OCI-LY7 (cell line): ENCODE measurements at regions not wholly inside any gene's neighbourhood (a gene's known extent, or its start where the extent isn't known, plus 50 kb on each side); places are given as distances from the start of the nearest gene placed in this dataset.

Experiments
- BruUV-seq: library from RNA; stranded (reverse); fragments of 400-500 nt; replicated peaks from 2 replicates; lab custom pipeline; 2021; lab: Mats Ljungman, UMichigan
- CTCF ChIA-PET: fragments of 300-600 bp; sonication (Branson Sonifier 250); formaldehyde crosslinking; loops from one replicate; lab custom pipeline; 2022; ENCODE audit warnings: antibody characterized with exemption; ENCODE audit not compliant: unreplicated experiment; lab: Charles Lee
- POLR2A ChIA-PET: fragments of 300-600 bp; sonication (Branson Sonifier 250); formaldehyde crosslinking; loops from one replicate; lab custom pipeline; 2022; ENCODE audit warnings: antibody characterized with exemption; lab: Charles Lee
- DNase-seq: peaks from one replicate; pipeline ENCODE4 v3.0.0-alpha.2; 2015; ENCODE audit warnings: low spot score
- H2AFZ ChIP-seq: fragments of 200-600 bp; sonication (generic), shearing (Covaris generic); 2 replicates; pipeline ENCODE4 v1.6.1; 2014; ENCODE audit warnings: mild to moderate bottlenecking, antibody characterized with exemption, low read length, moderate library complexity
- H3K27ac ChIP-seq: fragments of 200-600 bp; sonication (generic); 2 replicates; pipeline ENCODE4 v1.5.1; 2014; ENCODE audit warnings: mixed run types, low read depth, mild to moderate bottlenecking, moderate library complexity, low read length, inconsistent platforms; ENCODE audit not compliant: poor library complexity, severe bottlenecking
- H3K36me3 ChIP-seq: fragments of 200-600 bp; sonication (generic); 2 replicates; pipeline ENCODE4 v1.6.1; 2014; ENCODE audit warnings: mild to moderate bottlenecking, antibody characterized with exemption, low read length, moderate library complexity, mixed read lengths; ENCODE audit not compliant: insufficient read depth
- H3K4me1 ChIP-seq: fragments of 200-600 bp; sonication (generic); 2 replicates; pipeline ENCODE4 v1.5.1; 2014; ENCODE audit warnings: mild to moderate bottlenecking, low read length; ENCODE audit not compliant: insufficient read depth, poor library complexity, severe bottlenecking
- H3K4me2 ChIP-seq: fragments of 200-600 bp; sonication (generic); 2 replicates; pipeline ENCODE4 v1.6.1; 2014; ENCODE audit warnings: mild to moderate bottlenecking, low read length
- H3K4me3 ChIP-seq: fragments of 200-600 bp; sonication (generic); 2 replicates; pipeline ENCODE4 v1.5.1; 2014; ENCODE audit warnings: mild to moderate bottlenecking, low read depth, low read length; ENCODE audit not compliant: poor library complexity, severe bottlenecking
- H3K79me2 ChIP-seq: fragments of 200-600 bp; sonication (generic); 2 replicates; pipeline ENCODE4 v1.6.1; 2016; ENCODE audit warnings: low read depth, mild to moderate bottlenecking, low read length, moderate library complexity, mixed read lengths; ENCODE audit not compliant: insufficient read depth
- H3K9me2 ChIP-seq: fragments of 200-600 bp; sonication (generic); 2 replicates; pipeline ENCODE4 v1.6.1; 2016; ENCODE audit warnings: mild to moderate bottlenecking, low read length, mixed read lengths; ENCODE audit not compliant: insufficient read depth
- H3K9me3 ChIP-seq: fragments of 200-600 bp; sonication (generic); 2 replicates; pipeline ENCODE4 v1.6.1; 2014; ENCODE audit warnings: mild to moderate bottlenecking, mixed run types, low read length, mixed read lengths
- H4K20me1 ChIP-seq: fragments of 200-600 bp; sonication (generic); 2 replicates; pipeline ENCODE4 v1.6.1; 2014; ENCODE audit warnings: mild to moderate bottlenecking, antibody characterized with exemption, low read length, moderate library complexity, mixed read lengths; ENCODE audit not compliant: insufficient read depth
- EZH2phosphoT487 ChIP-seq: fragments of 200-600 bp; sonication (generic); IDR thresholded peaks from 2 replicates; pipeline ENCODE4 v1.6.1; 2018; ENCODE audit warnings: low read depth, borderline replicate concordance, mild to moderate bottlenecking, mixed run types, antibody characterized with exemption, low read length, moderate library complexity, mixed read lengths
- intact Hi-C: fragments of 100-400 bp; cut with micrococcal nuclease; formaldehyde crosslinking; loops from one replicate; pipeline ENCODE4 v1.10.0; 2022; ENCODE audit not compliant: unreplicated experiment
- TF ChIP-seq, protein P1 (sequence below): fragments of 200-600 bp; sonication (generic); conservative IDR thresholded peaks from 2 replicates; pipeline ENCODE4 v1.5.1; 2014; ENCODE audit warnings: mild to moderate bottlenecking, antibody characterized with exemption, low read length, moderate library complexity, mixed read lengths

DNA sequence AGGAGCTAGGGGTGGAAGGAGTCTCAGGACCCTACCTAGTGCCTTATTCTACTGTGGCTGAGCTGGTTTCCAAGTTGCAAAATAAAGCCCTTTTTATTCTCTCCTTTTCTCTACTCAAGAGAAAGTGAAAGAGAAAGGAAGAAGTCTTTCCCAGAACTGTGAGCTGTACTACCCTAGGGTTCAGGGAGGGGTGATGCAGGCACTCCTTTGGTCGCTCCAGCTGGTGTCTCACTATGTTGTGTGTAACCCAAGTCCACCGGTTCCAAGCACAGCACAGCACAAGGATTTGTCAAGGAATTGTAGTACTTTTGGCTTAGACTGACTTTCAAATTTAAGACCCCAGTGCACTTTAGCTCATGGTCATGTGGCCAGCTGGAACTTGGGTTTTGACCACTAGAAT is 1721.7 kb downstream of the OTOL1 start:
- ChIA-PET POLR2A (interaction anchor here (0.7 kb wide), 1 partner anchor 447 kb away, joined by 3 read pairs; no protein-coding TSS in a partner anchor), CTCF (no interaction called here)
- Histone ChIP-seq H3K79me2 (no peaks in the 10 kb centered on the region), H2AFZ (no peak overlapping the region), H3K36me3 (no peaks in the 10 kb centered on the region), H3K27ac (no peak overlapping the region), H4K20me1 (no peaks in the 10 kb centered on the region), H3K9me2 (no peaks in the 10 kb centered on the region), H3K9me3 (peaks cover 3% of the 10 kb centered on the region; the same call in 1 of the 2 replicates), H3K4me3 (no peak overlapping the region), H3K4me1 (no peaks in the 10 kb centered on the region), H3K4me2 (no peak overlapping the region)
- no peak for DNase-seq
- no peak for TF ChIP-seq EZH2phosphoT487
- TF ChIP-seq, protein P1, sequence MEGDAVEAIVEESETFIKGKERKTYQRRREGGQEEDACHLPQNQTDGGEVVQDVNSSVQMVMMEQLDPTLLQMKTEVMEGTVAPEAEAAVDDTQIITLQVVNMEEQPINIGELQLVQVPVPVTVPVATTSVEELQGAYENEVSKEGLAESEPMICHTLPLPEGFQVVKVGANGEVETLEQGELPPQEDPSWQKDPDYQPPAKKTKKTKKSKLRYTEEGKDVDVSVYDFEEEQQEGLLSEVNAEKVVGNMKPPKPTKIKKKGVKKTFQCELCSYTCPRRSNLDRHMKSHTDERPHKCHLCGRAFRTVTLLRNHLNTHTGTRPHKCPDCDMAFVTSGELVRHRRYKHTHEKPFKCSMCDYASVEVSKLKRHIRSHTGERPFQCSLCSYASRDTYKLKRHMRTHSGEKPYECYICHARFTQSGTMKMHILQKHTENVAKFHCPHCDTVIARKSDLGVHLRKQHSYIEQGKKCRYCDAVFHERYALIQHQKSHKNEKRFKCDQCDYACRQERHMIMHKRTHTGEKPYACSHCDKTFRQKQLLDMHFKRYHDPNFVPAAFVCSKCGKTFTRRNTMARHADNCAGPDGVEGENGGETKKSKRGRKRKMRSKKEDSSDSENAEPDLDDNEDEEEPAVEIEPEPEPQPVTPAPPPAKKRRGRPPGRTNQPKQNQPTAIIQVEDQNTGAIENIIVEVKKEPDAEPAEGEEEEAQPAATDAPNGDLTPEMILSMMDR, result no peak
- intact Hi-C loops, result no loop called here
- BruUV-seq, result no TSS peak

DNA sequence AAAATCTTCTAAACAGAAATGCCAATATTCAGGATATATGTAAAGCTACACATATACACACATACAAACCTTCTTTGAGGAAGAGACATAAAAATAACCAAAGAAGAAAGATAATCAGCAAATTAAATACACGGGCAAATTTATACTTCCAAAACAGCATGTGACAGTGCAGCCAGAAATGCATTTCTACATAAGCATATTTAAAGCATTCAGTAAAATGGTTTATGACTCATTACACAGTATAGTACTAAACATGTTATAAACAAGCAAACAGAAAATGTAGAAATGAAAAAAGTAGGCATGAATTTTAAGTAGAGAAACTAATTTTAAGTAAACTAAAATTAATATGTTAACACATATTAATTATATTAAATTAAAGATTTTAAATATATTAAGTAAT is 1717.2 kb downstream of the OTOL1 start:
- BruUV-seq, result no TSS peak

DNA sequence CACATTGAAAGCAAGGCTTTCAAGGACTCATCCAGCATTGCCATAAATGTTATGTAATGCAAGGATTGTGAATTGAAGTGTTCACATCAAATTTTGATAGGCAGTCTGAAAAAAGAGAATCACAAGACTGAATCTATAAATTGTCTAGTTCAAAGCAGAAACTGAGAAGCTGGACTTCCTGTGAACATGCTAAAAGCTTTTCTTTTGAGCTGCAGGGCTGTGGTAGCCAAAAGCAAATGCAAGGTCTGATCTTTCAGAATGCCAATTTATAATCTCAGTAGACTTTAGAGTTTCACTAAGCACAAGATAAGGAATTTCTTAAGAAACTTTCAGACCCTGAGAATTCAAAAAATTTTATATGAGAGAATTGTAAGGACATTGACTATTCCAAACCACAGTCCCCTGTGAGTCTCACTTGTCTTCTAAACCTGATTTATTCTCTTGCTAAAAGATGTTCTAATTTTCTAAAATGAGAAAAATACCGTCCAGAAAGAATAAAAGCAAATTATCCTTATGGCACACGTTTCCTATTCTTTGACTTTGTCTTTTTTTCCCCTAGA is 1700.3 kb downstream of the OTOL1 start:
- ChIA-PET CTCF (no interaction called here), POLR2A (interaction anchor here (1.0 kb wide), 1 partner anchor 16 kb away, joined by 3 read pairs; no protein-coding TSS in a partner anchor)
- TF ChIP-seq EZH2phosphoT487, result no peak
- TF ChIP-seq, protein P1, result no peak
- no peak overlapping the region for H3K4me3 ChIP-seq
- H2AFZ ChIP-seq, result no peak overlapping the region
- H3K9me3 ChIP-seq, result 0 out of 2 replicates have a peak, but pooled peaks cover 4% of the 10 kb centered on the region
- H3K9me2 ChIP-seq, result no peaks in the 10 kb centered on the region
- BruUV-seq, result no TSS peak
- no peaks in the 10 kb centered on the region for H4K20me1 ChIP-seq
- no peak overlapping the region for H3K4me2 ChIP-seq
- no peaks in the 10 kb centered on the region for H3K4me1 ChIP-seq
- intact Hi-C loops, result no loop called here
- H3K27ac ChIP-seq, result no peak overlapping the region
- no peaks in the 10 kb centered on the region for H3K79me2 ChIP-seq
- no peak for DNase-seq
- H3K36me3 ChIP-seq, result no peaks in the 10 kb centered on the region

More for the DNA sequence above, 1717.2 kb downstream of the OTOL1 start:
- H3K27ac ChIP-seq, result no peak overlapping the region
- H3K4me2 ChIP-seq, result no peak overlapping the region
- no peaks in the 10 kb centered on the region for H3K36me3 ChIP-seq
- H2AFZ ChIP-seq, result no peak overlapping the region
- POLR2A ChIA-PET, result no interaction called here
- CTCF ChIA-PET, result no interaction called here
- H3K4me3 ChIP-seq, result no peak overlapping the region
- H3K4me1 ChIP-seq, result no peaks in the 10 kb centered on the region
- H3K9me2 ChIP-seq, result no peaks in the 10 kb centered on the region
- DNase-seq, result no peak
- TF ChIP-seq, protein P1, result no peak
- no peak for TF ChIP-seq EZH2phosphoT487
- no peaks in the 10 kb centered on the region for H4K20me1 ChIP-seq
- no peaks in the 10 kb centered on the region for H3K79me2 ChIP-seq
- peaks cover 3% of the 10 kb centered on the region; the same call in 1 of the 2 replicates for H3K9me3 ChIP-seq
- intact Hi-C loops, result no loop called here
